ENCODE measurements at regions not wholly inside any gene's neighbourhood (a gene's known extent, or its start where the extent isn't known, plus 50 kb on each side); places are given as distances from the start of the nearest gene placed in this dataset.

- CTCF ChIA-PET = interaction anchor here (0.6 kb wide), 1 partner anchor 957 kb away, joined by 3 read pairs; no protein-coding TSS in a partner anchor
- no peak for DNase-seq (ENCODE audit: extremely low spot score)
- POLR2A ChIA-PET = no interaction called here
These were observed 185.2 kb upstream of the TAB2 start for GRCh38 chr6:149132336-149132735.

GRCh38 chr6:149134511-149134933 lies 183.0 kb upstream of the TAB2 start:
- TF ChIP-seq LEF1 (IDR thresholded peaks at IDR 0.05; ENCODE audit: borderline replicate concordance) = no peak
- TF ChIP-seq L3MBTL2 (conservative IDR thresholded peaks at IDR 0.05) = no peak
- TF ChIP-seq FOXK2 (IDR thresholded peaks at IDR 0.05) = no peak
- no peak for TF ChIP-seq HDGF (IDR thresholded peaks at IDR 0.05; ENCODE audit: borderline replicate concordance)
- no peak for TF ChIP-seq SP1 (IDR thresholded peaks at IDR 0.05)
- TF ChIP-seq BHLHE40 (IDR thresholded peaks at IDR 0.05; ENCODE audit: borderline replicate concordance) = no peak
- TF ChIP-seq TARDBP (IDR thresholded peaks at IDR 0.05) = no peak
- no peak for TF ChIP-seq CTBP1 (IDR thresholded peaks at IDR 0.05; ENCODE audit: borderline replicate concordance)
- TF ChIP-seq ARNT (IDR thresholded peaks at IDR 0.05) = no peak
- TF ChIP-seq, protein P1, sequence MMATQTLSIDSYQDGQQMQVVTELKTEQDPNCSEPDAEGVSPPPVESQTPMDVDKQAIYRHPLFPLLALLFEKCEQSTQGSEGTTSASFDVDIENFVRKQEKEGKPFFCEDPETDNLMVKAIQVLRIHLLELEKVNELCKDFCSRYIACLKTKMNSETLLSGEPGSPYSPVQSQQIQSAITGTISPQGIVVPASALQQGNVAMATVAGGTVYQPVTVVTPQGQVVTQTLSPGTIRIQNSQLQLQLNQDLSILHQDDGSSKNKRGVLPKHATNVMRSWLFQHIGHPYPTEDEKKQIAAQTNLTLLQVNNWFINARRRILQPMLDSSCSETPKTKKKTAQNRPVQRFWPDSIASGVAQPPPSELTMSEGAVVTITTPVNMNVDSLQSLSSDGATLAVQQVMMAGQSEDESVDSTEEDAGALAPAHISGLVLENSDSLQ (IDR thresholded peaks at IDR 0.05) = no peak
- no peak for TF ChIP-seq FOXM1 (IDR thresholded peaks at IDR 0.05; ENCODE audit: borderline replicate concordance)
- no peak for TF ChIP-seq SUZ12 (IDR thresholded peaks at IDR 0.05)
- TF ChIP-seq FOXA1 (IDR thresholded peaks at IDR 0.05) = no peak
- TF ChIP-seq ZNF384 (IDR thresholded peaks at IDR 0.05) = no peak
- no peak for TF ChIP-seq ELF4 (IDR thresholded peaks at IDR 0.05)
- no peak for TF ChIP-seq NFRKB (IDR thresholded peaks at IDR 0.05)
- ChIA-PET CTCF (no interaction called here), POLR2A (no interaction called here)
- no peak for DNase-seq (ENCODE audit: extremely low spot score)

More at GRCh38 chr6:149132336-149132735, 185.2 kb upstream of the TAB2 start:
- TF ChIP-seq NFRKB (IDR thresholded peaks at IDR 0.05) (no peak), LEF1 (IDR thresholded peaks at IDR 0.05; ENCODE audit: borderline replicate concordance) (no peak), FOXM1 (IDR thresholded peaks at IDR 0.05; ENCODE audit: borderline replicate concordance) (no peak), ZNF384 (IDR thresholded peaks at IDR 0.05) (no peak), ELF4 (IDR thresholded peaks at IDR 0.05) (no peak), BHLHE40 (IDR thresholded peaks at IDR 0.05; ENCODE audit: borderline replicate concordance) (no peak), L3MBTL2 (conservative IDR thresholded peaks at IDR 0.05) (no peak)
- TF ChIP-seq, protein P1 (IDR thresholded peaks at IDR 0.05) = no peak

DNA sequence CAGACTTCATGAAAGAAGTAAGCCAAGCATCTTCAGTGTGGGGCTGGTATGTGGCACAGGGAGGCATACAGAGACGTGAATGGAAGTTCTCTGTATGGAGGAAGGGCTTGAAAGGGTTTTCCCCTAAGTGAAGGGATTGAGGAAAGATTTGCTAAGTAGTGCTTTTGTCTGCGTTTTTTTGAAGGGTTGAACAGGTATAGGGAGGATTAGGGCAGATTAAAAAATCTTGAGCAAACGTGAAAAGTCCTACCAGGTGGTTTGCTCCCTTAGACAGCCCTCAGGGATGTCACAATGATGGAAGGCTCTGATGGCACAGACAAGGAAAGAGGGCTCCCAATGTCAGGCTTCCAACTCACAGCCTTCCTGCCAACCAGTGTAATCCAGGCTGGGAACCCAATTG lies 181.7 kb upstream of the TAB2 start:
- POLR2A ChIA-PET = no interaction called here
- TF ChIP-seq ZNF384 (IDR thresholded peaks at IDR 0.05) (no peak), ARNT (IDR thresholded peaks at IDR 0.05) (no peak), FOXA1 (IDR thresholded peaks at IDR 0.05) (no peak), LEF1 (IDR thresholded peaks at IDR 0.05; ENCODE audit: borderline replicate concordance) (no peak)
- CTCF ChIA-PET = interaction anchor here (0.6 kb wide), 1 partner anchor 1916 kb away, joined by 5 read pairs; no protein-coding TSS in a partner anchor
- DNase-seq (ENCODE audit: extremely low spot score) = no peak

DNA sequence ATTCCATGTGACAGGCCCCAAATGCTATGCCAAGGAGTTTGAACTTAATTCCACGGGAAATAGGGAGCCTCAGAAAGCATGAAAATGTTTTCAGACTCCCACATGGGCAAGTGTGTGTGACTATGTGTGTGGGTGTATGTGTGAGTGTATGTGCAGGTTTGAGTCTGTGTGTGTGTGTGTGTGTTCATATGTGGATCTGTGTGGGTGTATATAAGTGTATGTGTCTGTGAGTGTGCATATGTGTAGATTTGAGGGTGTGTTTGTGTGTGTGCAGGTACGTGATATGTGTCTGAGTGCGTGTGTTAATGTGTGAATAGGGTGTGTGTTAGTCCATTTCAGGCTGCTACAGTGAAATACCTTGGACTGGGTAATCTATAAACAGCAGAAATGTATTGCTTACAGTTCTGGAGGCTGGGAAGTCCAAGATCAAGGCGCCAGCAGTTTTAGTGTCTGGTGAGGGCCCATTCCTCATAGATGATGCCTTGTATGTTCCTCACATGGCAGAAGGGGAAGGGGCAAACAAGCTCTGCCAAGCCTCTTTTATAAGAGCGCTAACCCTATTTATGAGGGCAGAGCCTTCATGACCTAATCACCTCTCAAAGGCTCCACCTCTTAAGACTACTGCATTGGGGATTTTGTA lies 181.1 kb upstream of the TAB2 start:
- POLR2A ChIA-PET = no interaction called here
- TF ChIP-seq L3MBTL2 (conservative IDR thresholded peaks at IDR 0.05) (no peak), LEF1 (IDR thresholded peaks at IDR 0.05; ENCODE audit: borderline replicate concordance) (no peak), FOXK2 (IDR thresholded peaks at IDR 0.05) (no peak), BHLHE40 (IDR thresholded peaks at IDR 0.05; ENCODE audit: borderline replicate concordance) (no peak), CTBP1 (IDR thresholded peaks at IDR 0.05; ENCODE audit: borderline replicate concordance) (no peak), NFRKB (IDR thresholded peaks at IDR 0.05) (no peak)
- TF ChIP-seq, protein P1 (IDR thresholded peaks at IDR 0.05) = no peak
- CTCF ChIA-PET = no interaction called here
- no peak for DNase-seq (ENCODE audit: extremely low spot score)

GRCh38 chr6:149136913-149137286 lies 180.6 kb upstream of the TAB2 start:
- TF ChIP-seq CTBP1 (IDR thresholded peaks at IDR 0.05; ENCODE audit: borderline replicate concordance) (no peak), NFRKB (IDR thresholded peaks at IDR 0.05) (no peak), FOXM1 (IDR thresholded peaks at IDR 0.05; ENCODE audit: borderline replicate concordance) (no peak), ELF4 (IDR thresholded peaks at IDR 0.05) (no peak), FOXK2 (IDR thresholded peaks at IDR 0.05) (no peak), FOXA1 (IDR thresholded peaks at IDR 0.05) (no peak), BHLHE40 (IDR thresholded peaks at IDR 0.05; ENCODE audit: borderline replicate concordance) (no peak), SP1 (IDR thresholded peaks at IDR 0.05) (no peak), ZNF384 (IDR thresholded peaks at IDR 0.05) (no peak), LEF1 (IDR thresholded peaks at IDR 0.05; ENCODE audit: borderline replicate concordance) (no peak), SUZ12 (IDR thresholded peaks at IDR 0.05) (no peak), TARDBP (IDR thresholded peaks at IDR 0.05) (no peak), L3MBTL2 (conservative IDR thresholded peaks at IDR 0.05) (no peak), ARNT (IDR thresholded peaks at IDR 0.05) (no peak)
- TF ChIP-seq, protein P1 (IDR thresholded peaks at IDR 0.05) = no peak
- ChIA-PET CTCF (no interaction called here), POLR2A (no interaction called here)
- DNase-seq (ENCODE audit: extremely low spot score) = no peak

DNA sequence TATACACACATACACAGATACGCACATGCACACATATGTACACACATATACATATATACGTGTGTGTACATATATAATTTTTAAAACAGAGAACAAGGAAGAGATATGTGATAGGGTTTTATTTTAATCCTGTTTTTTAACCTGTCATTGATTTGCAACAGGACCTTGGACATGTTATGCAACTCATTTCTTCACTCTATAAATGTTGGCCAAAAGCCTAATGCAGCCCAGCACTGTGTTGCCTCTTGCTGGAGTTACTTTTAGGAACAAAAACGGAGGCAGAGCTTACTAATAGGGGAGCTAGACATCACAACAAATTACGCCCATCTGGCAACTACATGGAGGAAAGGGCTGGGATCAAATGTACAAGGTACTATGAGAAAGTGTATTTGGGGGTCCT lies 179.9 kb upstream of the TAB2 start:
- CTCF ChIA-PET = no interaction called here
- DNase-seq (ENCODE audit: extremely low spot score) = no peak
- TF ChIP-seq HDGF (IDR thresholded peaks at IDR 0.05; ENCODE audit: borderline replicate concordance) (no peak), SUZ12 (IDR thresholded peaks at IDR 0.05) (no peak), FOXA1 (IDR thresholded peaks at IDR 0.05) (no peak), FOXK2 (IDR thresholded peaks at IDR 0.05) (no peak), CTBP1 (IDR thresholded peaks at IDR 0.05; ENCODE audit: borderline replicate concordance) (no peak), ZNF384 (IDR thresholded peaks at IDR 0.05) (no peak), ARNT (IDR thresholded peaks at IDR 0.05) (no peak), NFRKB (IDR thresholded peaks at IDR 0.05) (no peak)
- POLR2A ChIA-PET = no interaction called here
